Peyer's patch (tissue), 4 donors: ENCODE measurements at regions not wholly inside any gene's neighbourhood (a gene's known extent, or its start where the extent isn't known, plus 50 kb on each side); places are given as distances from the start of the nearest gene placed in this dataset.

ENCODE experiments used
- POLR2A ChIP-seq, 2 donors: fragments of 450-650 bp; IDR thresholded peaks; one replicate each; pipeline ENCODE4 v1.5.1; 2017; ENCODE audit warnings: antibody characterized with exemption in 2 of 2, mild to moderate bottlenecking in 2 of 2, moderate library complexity in 2 of 2
- TF ChIP-seq, protein P1 (sequence below), 6 experiments: fragments of 450-650 bp in 4 of 6; fragments of 200-600 bp in 2 of 6; sonication (generic) in 1 of 6; IDR thresholded peaks; one replicate each; pipeline ENCODE4 v1.5.1; 2017 to 2019; ENCODE audit warnings: antibody characterized with exemption in 6 of 6, mild to moderate bottlenecking in 3 of 6, moderate library complexity in 1 of 6

DNA sequence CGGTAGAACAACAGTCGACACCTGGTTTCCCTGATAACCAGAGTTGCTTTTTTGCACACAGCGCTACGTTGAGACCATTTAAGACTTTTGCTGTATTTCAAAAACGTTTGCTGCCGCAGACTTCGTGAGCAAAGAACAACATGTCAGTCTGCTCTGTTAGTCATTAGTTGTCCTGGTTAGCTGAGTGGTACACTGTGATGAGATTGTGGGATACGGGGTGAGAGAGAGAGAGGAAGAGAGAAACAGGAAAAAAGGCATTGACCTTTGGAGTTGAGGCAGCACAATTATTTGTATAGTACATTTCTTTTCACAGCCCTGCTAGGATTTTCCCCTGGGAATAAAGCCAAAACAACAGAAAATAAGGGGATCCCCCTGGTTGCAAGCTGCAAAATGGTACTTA lies 306.1 kb upstream of the WWC1 start:
- TF ChIP-seq, protein P1, sequence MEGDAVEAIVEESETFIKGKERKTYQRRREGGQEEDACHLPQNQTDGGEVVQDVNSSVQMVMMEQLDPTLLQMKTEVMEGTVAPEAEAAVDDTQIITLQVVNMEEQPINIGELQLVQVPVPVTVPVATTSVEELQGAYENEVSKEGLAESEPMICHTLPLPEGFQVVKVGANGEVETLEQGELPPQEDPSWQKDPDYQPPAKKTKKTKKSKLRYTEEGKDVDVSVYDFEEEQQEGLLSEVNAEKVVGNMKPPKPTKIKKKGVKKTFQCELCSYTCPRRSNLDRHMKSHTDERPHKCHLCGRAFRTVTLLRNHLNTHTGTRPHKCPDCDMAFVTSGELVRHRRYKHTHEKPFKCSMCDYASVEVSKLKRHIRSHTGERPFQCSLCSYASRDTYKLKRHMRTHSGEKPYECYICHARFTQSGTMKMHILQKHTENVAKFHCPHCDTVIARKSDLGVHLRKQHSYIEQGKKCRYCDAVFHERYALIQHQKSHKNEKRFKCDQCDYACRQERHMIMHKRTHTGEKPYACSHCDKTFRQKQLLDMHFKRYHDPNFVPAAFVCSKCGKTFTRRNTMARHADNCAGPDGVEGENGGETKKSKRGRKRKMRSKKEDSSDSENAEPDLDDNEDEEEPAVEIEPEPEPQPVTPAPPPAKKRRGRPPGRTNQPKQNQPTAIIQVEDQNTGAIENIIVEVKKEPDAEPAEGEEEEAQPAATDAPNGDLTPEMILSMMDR (IDR thresholded peaks at IDR 0.05), result no peak
- no peak for TF ChIP-seq POLR2A (IDR thresholded peaks at IDR 0.05)
